ENCODE measurements at regions not wholly inside any gene's neighbourhood (a gene's known extent, or its start where the extent isn't known, plus 50 kb on each side); places are given as distances from the start of the nearest gene placed in this dataset.

DNA sequence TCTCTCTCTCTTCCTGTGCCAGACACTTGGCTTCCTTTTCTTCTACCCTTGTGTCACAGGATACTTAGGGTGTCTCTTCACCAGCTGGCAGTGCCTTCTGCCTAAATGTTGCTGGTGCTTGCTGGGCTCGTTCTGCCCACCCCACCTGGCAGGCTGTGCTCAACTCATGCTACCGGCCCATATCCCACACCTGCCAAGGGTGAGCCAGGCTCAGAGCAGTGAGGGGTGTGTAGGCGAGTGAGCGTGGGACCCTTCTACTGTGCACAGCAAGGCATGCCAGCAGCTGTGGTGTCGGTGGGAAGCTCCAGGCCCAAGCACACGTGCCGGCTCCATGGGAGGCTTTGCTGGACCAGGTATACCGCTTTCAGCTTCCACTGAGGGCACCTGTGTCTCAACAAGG is 1626.7 kb upstream of the ACO1 start:
- Histone ChIP-seq H3K27me3 (replicated peaks; ENCODE audit: insufficient read depth, low read length) (no peaks in the 10 kb centered on the region), H3F3A (ENCODE audit: insufficient read depth, low read length) (no peaks in the 10 kb centered on the region), H3K79me2 (ENCODE audit: low read length) (no peaks in the 10 kb centered on the region), H3K4me3 (ENCODE audit: low read length) (no peak overlapping the region), H3K9me3 (replicated peaks; ENCODE audit: insufficient read depth, low read length) (no peaks in the 10 kb centered on the region), H3K4me1 (ENCODE audit: low read length) (no peaks in the 10 kb centered on the region), H3K9ac (ENCODE audit: low read length) (no peak overlapping the region), H3K27ac (ENCODE audit: low read length) (no peak overlapping the region), H3K9me2 (replicated peaks; ENCODE audit: insufficient read depth, low read length) (no peaks in the 10 kb centered on the region), H2AFZ (ENCODE audit: low read length) (no peak overlapping the region), H4K20me1 (ENCODE audit: insufficient read depth, low read length) (no peaks in the 10 kb centered on the region), H3K36me3 (replicated peaks; ENCODE audit: insufficient read depth, low read length) (no peaks in the 10 kb centered on the region), H3K4me2 (ENCODE audit: low read depth, low read length) (no peak overlapping the region)
- no peak for DNase-seq
- TF ChIP-seq, protein P1, sequence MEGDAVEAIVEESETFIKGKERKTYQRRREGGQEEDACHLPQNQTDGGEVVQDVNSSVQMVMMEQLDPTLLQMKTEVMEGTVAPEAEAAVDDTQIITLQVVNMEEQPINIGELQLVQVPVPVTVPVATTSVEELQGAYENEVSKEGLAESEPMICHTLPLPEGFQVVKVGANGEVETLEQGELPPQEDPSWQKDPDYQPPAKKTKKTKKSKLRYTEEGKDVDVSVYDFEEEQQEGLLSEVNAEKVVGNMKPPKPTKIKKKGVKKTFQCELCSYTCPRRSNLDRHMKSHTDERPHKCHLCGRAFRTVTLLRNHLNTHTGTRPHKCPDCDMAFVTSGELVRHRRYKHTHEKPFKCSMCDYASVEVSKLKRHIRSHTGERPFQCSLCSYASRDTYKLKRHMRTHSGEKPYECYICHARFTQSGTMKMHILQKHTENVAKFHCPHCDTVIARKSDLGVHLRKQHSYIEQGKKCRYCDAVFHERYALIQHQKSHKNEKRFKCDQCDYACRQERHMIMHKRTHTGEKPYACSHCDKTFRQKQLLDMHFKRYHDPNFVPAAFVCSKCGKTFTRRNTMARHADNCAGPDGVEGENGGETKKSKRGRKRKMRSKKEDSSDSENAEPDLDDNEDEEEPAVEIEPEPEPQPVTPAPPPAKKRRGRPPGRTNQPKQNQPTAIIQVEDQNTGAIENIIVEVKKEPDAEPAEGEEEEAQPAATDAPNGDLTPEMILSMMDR (IDR thresholded peaks at IDR 0.05; ENCODE audit: low read length): no peak
- TF ChIP-seq EZH2phosphoT487 (IDR thresholded peaks at IDR 0.05; ENCODE audit: low read length) (no peak), EZH2 (optimal IDR thresholded peaks at IDR 0.05; ENCODE audit: low read depth, low read length) (no peak)

DNA sequence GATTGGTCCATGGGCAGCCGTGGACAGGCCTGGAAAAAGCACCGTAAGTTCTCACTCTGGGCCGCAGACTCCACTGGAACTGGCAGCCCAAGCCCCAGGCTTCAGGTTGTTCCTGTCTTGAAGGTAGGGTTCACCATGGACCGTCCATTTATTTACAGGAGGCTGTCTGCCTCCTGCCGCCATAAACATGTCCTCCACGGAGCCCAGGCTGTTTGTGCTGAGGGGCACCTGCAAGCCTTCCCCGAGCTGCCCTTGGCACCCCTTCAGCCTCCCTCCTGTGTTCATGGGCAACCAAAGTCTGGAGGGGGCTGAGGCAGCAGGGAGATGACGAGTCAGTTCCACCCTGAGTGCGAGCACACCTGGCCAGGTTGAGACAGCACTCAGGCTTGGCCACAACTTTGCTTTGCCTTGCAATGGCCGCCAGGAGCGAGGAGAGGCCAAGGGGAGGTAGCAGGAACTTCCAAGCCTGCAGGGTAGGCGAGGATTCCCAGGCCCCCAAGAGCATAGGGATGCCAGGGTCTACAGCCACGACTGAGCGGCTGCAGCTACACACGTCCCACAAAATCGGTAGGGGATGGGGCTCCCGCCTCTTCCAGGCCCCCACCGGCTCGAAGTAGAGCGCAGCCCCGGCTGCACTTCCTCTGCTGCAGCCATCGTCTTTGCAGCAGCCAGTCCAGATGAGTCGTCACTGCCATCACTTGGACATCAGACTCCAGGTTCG is 1625.6 kb upstream of the ACO1 start:
- no peak for DNase-seq
- Histone ChIP-seq H3K9me3 (replicated peaks; ENCODE audit: insufficient read depth, low read length) (no peaks in the 10 kb centered on the region), H3K4me3 (ENCODE audit: low read length) (no peak overlapping the region), H3F3A (ENCODE audit: insufficient read depth, low read length) (no peaks in the 10 kb centered on the region), H2AFZ (ENCODE audit: low read length) (no peak overlapping the region), H3K9ac (ENCODE audit: low read length) (no peak overlapping the region), H3K9me2 (replicated peaks; ENCODE audit: insufficient read depth, low read length) (no peaks in the 10 kb centered on the region), H3K27ac (ENCODE audit: low read length) (no peak overlapping the region), H4K20me1 (ENCODE audit: insufficient read depth, low read length) (no peaks in the 10 kb centered on the region), H3K27me3 (replicated peaks; ENCODE audit: insufficient read depth, low read length) (no peaks in the 10 kb centered on the region), H3K36me3 (replicated peaks; ENCODE audit: insufficient read depth, low read length) (no peaks in the 10 kb centered on the region), H3K79me2 (ENCODE audit: low read length) (no peaks in the 10 kb centered on the region), H3K4me1 (ENCODE audit: low read length) (no peaks in the 10 kb centered on the region), H3K4me2 (ENCODE audit: low read depth, low read length) (no peak overlapping the region)
- TF ChIP-seq, protein P1 (IDR thresholded peaks at IDR 0.05; ENCODE audit: low read length): no peak

DNA sequence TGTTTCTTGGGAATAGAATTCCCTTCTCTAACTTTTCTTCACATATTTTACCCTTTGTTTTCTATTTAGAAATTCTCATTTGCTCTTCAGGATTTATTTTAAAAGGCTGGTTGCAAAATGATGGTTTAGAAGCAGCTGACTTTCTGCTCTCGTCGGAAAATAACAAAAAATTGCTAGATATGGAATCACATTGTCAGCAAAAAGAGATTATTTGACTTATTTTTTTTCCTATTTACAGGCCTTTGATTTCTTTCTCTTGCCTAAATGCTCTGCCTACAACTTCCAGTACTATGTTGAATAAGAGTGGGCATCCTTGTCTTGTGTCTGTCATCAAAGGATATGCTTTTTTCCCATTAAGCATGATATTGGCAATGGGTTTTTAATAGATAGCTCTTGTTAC is 1619.1 kb upstream of the ACO1 start:
- no peaks in the 10 kb centered on the region for H3K27me3 ChIP-seq (replicated peaks; ENCODE audit: insufficient read depth, low read length)
- H3K36me3 ChIP-seq (replicated peaks; ENCODE audit: insufficient read depth, low read length): no peaks in the 10 kb centered on the region
- TF ChIP-seq, protein P1 (IDR thresholded peaks at IDR 0.05; ENCODE audit: low read length): no peak
- TF ChIP-seq EZH2phosphoT487 (IDR thresholded peaks at IDR 0.05; ENCODE audit: low read length) (no peak), EZH2 (optimal IDR thresholded peaks at IDR 0.05; ENCODE audit: low read depth, low read length) (no peak)
- H3K9me3 ChIP-seq (replicated peaks; ENCODE audit: insufficient read depth, low read length): no peaks in the 10 kb centered on the region
- no peaks in the 10 kb centered on the region for H3K79me2 ChIP-seq (ENCODE audit: low read length)
- DNase-seq: no peak
- no peak overlapping the region for H3K4me2 ChIP-seq (ENCODE audit: low read depth, low read length)
- H3K4me1 ChIP-seq (ENCODE audit: low read length): no peaks in the 10 kb centered on the region
- H3K4me3 ChIP-seq (ENCODE audit: low read length): no peak overlapping the region
- no peak overlapping the region for H3K9ac ChIP-seq (ENCODE audit: low read length)
- no peaks in the 10 kb centered on the region for H3F3A ChIP-seq (ENCODE audit: insufficient read depth, low read length)
- H4K20me1 ChIP-seq (ENCODE audit: insufficient read depth, low read length): no peaks in the 10 kb centered on the region
- no peak overlapping the region for H2AFZ ChIP-seq (ENCODE audit: low read length)
- no peak overlapping the region for H3K27ac ChIP-seq (ENCODE audit: low read length)
- H3K9me2 ChIP-seq (replicated peaks; ENCODE audit: insufficient read depth, low read length): no peaks in the 10 kb centered on the region
